ENCODE measurements at regions not wholly inside any gene's neighbourhood (a gene's known extent, or its start where the extent isn't known, plus 50 kb on each side); places are given as distances from the start of the nearest gene placed in this dataset.

DNA sequence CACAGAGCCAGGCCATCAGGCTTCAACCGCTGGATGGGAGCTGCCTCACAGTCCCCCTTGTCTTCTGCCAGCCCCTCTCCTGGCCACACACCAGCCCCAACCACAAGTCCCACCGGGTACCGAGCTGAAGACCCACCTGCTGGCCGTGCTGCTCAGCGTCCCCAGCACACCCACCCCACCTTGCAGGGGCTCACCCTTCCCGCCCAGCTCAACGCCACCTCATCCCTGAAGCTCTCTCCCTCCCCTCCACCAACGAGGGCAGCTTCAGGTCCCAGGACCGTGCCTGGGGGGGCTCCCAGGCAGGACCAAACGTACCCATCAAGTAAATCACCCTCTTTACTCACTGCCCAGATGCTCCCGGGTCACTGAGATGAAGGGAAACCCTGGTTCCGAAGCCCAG, 141.0 kb downstream of the CRYBB2 start:
- TF ChIP-seq, protein P1, sequence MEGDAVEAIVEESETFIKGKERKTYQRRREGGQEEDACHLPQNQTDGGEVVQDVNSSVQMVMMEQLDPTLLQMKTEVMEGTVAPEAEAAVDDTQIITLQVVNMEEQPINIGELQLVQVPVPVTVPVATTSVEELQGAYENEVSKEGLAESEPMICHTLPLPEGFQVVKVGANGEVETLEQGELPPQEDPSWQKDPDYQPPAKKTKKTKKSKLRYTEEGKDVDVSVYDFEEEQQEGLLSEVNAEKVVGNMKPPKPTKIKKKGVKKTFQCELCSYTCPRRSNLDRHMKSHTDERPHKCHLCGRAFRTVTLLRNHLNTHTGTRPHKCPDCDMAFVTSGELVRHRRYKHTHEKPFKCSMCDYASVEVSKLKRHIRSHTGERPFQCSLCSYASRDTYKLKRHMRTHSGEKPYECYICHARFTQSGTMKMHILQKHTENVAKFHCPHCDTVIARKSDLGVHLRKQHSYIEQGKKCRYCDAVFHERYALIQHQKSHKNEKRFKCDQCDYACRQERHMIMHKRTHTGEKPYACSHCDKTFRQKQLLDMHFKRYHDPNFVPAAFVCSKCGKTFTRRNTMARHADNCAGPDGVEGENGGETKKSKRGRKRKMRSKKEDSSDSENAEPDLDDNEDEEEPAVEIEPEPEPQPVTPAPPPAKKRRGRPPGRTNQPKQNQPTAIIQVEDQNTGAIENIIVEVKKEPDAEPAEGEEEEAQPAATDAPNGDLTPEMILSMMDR (IDR thresholded peaks at IDR 0.05; ENCODE audit: low read depth, low read length, missing control alignments): no peak
- DNase-seq (ENCODE audit: extremely low read depth, low read depth): no peak
- H3K4me3 ChIP-seq (replicated peaks; ENCODE audit: low read depth, low read length): no peak overlapping the region

DNA sequence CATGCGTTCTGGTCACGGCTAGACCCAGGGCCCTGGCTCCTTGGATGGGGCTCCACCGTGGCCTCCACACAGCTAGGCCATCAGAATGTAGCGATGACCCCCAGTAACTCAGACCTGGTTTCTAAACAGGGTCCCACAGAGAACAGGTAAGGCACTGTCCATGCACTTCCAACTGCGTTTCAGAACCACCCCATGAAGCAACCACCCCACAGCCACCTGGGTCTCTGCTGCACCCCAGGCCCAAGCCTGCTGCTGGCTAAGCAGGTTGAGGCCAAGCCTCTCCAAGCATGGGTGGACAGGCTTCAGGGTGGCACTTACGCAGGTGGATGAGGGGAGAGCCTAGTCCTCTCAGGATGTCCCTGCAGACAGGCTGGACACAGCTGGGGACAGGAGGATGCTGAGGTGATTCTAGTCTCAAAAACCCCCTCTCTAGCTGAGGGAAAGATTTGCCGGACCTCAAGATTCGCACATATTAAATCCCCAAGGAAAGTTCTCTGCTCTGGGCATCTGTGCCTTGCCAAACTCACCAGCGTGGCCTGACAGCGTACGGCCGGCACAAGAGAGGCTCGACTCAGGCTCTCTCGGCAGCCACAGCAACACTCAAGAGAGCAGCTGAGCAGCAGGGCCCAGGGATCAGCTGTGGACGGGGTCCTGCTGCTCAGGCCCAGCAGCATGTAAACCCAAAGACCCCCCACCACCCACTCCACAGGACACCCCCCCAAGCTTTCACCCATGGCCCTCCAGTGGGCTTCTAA, 141.6 kb downstream of the CRYBB2 start:
- H3K4me3 ChIP-seq (replicated peaks; ENCODE audit: low read depth, low read length): no peak overlapping the region
- DNase-seq (ENCODE audit: extremely low read depth, low read depth): no peak
- TF ChIP-seq, protein P1 (IDR thresholded peaks at IDR 0.05; ENCODE audit: low read depth, low read length, missing control alignments): no peak

DNA sequence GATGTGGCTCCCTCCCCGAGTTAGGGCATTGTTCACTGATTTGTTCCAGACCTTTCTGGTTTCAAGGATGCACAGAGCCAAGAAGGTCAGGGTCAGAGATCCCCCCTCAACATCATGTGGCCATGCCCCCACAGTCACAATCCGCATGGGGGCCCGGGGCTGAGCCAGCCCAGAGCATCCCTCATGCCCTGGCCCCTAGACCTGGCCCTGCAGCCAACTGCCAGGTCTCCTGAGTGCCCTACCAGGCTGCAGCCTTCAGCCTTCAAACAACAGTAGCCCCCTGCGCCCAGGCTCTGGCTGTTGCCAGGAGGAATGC, 142.4 kb downstream of the CRYBB2 start:
- TF ChIP-seq, protein P1 (IDR thresholded peaks at IDR 0.05; ENCODE audit: low read depth, low read length, missing control alignments): no peak
- H3K4me3 ChIP-seq (replicated peaks; ENCODE audit: low read depth, low read length): no peak overlapping the region
- no peak for DNase-seq (ENCODE audit: extremely low read depth, low read depth)

DNA sequence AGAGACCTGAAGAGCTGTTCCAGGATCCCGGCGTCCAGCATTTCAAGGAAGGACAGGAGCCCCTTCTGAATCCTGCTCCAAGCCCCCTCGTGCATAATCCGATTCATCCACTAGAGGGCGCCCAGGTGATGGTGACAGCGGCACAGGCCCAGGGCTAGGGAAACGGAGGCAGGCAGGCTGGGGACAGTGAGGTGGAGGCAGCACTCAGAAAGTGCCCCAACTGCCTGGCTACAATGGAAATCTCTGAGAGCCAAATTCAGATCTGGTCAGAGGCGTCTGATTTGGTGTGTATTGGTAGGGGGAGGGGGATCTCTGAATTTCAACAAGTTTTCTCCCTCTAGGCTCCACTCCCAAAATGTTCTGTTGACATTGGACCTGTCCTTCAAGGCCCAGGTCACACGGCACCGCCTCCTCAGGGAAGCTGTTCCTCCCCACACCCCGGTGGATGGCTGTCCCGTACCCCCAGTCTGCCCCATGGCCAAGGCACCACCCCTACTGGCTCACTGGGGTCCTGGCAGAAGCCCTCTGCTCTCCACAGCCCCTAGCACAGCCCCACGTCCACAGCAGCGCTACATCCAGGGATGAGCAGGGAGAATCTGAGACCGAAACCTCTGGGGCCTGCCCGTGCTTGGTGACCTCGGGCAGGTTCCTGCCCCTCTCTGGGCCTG, 142.9 kb downstream of the CRYBB2 start:
- no peak overlapping the region for H3K4me3 ChIP-seq (replicated peaks; ENCODE audit: low read depth, low read length)
- TF ChIP-seq, protein P1 (IDR thresholded peaks at IDR 0.05; ENCODE audit: low read depth, low read length, missing control alignments): peak; percentile 90
- no peak for DNase-seq (ENCODE audit: extremely low read depth, low read depth)

DNA sequence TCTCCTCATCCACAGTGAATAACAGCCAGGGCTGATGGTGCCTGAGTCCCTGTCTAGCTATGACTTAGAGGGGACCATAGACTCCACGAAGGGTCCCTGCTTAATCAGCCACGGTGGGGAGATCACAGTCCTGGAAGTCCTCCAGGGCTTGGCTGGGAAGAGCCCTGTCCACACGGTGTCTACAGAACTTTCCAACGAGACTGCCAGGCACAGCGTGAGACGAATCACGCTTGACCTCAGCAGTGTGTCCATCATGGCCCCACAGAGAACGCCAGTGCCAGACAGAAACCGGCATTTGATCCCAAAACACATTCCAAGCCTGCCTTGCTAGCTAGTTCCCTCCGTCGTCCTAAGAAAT, 143.4 kb downstream of the CRYBB2 start:
- TF ChIP-seq, protein P1 (IDR thresholded peaks at IDR 0.05; ENCODE audit: low read depth, low read length, missing control alignments): no peak
- no peak overlapping the region for H3K4me3 ChIP-seq (replicated peaks; ENCODE audit: low read depth, low read length)
- DNase-seq (ENCODE audit: extremely low read depth, low read depth): no peak

DNA sequence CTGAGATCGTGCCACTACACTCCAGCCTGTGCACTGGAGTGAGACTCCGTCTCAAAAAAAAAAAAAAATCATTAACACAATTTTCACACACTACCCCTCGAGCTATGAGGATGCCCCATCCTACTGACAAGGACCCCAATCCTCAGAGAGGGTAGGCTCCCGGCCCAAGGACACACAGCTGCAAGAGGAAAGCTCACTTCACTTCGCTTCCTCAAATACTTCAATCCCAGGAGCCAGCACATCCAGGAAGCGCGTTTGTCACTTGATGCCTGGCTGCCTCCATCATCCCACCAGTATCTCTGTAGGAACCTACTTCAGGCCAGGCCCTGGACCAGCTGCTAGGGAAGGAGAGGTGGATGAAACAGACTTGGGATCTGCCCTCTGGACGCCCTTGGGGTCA, 144.0 kb downstream of the CRYBB2 start:
- H3K4me3 ChIP-seq (replicated peaks; ENCODE audit: low read depth, low read length): no peak overlapping the region
- DNase-seq (ENCODE audit: extremely low read depth, low read depth): no peak
- TF ChIP-seq, protein P1 (IDR thresholded peaks at IDR 0.05; ENCODE audit: low read depth, low read length, missing control alignments): no peak

All from HFF-Myc (cell line).